Erythroblast (primary cell): ENCODE measurements at regions not wholly inside any gene's neighbourhood (a gene's known extent, or its start where the extent isn't known, plus 50 kb on each side); places are given as distances from the start of the nearest gene placed in this dataset.

Experiments
- GATA1 ChIP-seq: IDR thresholded peaks from 2 replicates; pipeline ENCODE4 v1.6.1; 2011; ENCODE audit warnings: low read depth, mild to moderate bottlenecking, control low read depth, low read length, moderate library complexity
- POLR2A ChIP-seq: IDR thresholded peaks from 2 replicates; pipeline ENCODE4 v1.6.1; 2011; ENCODE audit warnings: mild to moderate bottlenecking, low read length

DNA sequence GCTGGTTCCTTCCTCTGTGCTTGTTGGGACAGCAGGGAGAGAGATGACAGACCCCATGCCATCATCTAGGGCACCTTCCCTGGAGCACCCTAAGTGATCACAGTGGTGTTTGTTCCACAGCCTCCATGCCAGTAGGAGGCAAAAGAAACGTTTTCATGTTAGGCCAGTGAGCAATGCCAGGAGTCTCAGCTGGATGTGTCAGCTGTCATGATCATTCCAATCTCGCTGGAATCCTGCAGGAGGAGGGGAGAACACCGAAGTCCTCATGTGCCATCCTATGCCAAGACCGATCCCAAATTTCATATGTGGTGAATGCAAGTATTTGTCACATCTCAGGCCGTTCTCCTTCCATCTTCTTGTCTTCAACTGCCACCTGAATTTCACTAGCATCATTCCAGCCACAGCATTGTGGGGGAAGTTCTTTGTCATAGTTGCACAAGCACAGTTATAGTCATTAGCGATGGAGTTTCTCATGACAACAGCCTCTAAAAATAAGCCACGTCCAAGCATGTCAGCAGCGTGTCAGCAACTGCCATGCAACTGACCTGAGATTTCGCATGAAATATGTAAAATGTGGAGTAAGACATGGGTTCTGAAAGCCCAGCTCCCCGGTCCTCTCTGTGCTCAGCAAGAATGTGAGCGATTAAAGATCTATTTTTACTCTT is 97.2 kb upstream of the DNAH5 start:
- TF ChIP-seq POLR2A = no peak
- no peak for TF ChIP-seq GATA1
